SU-DHL-6 (cell line): ENCODE measurements at regions not wholly inside any gene's neighbourhood (a gene's known extent, or its start where the extent isn't known, plus 50 kb on each side); places are given as distances from the start of the nearest gene placed in this dataset.

Experiments
- H2AFZ ChIP-seq: fragments of 200-600 bp; sonication (generic); 2 replicates; pipeline ENCODE4 v1.6.1; 2014; ENCODE audit warnings: low read depth, mild to moderate bottlenecking, moderate library complexity, mixed read lengths, antibody characterized with exemption, low read length; ENCODE audit not compliant: severe bottlenecking
- H3F3A ChIP-seq: fragments of 200-600 bp; shearing (Covaris generic); 2 replicates; pipeline ENCODE4 v1.6.0; 2016; ENCODE audit warnings: antibody characterized with exemption, mild to moderate bottlenecking; ENCODE audit not compliant: insufficient read depth
- H3K27ac ChIP-seq: fragments of 200-600 bp; sonication (generic); 2 replicates; pipeline ENCODE4 v1.5.1; 2016; ENCODE audit warnings: low read depth, mild to moderate bottlenecking, low read length, moderate library complexity, mixed read lengths
- H3K27me3 ChIP-seq: fragments of 200-600 bp; sonication (generic), shearing (Covaris generic); 2 replicates; pipeline ENCODE4 v1.6.0; 2014; ENCODE audit warnings: mild to moderate bottlenecking, low read length
- H3K36me3 ChIP-seq: fragments of 200-600 bp; sonication (generic); 2 replicates; pipeline ENCODE4 v1.6.1; 2014; ENCODE audit warnings: mild to moderate bottlenecking, low read length, mixed read lengths
- H3K4me2 ChIP-seq: fragments of 300-600, 200-600 bp; shearing (Covaris generic), sonication (generic); 2 replicates; pipeline ENCODE4 v1.6.0; 2014; ENCODE audit warnings: low read length, low read depth, mild to moderate bottlenecking; ENCODE audit not compliant: poor library complexity, severe bottlenecking
- H3K4me3 ChIP-seq: fragments of 200-600 bp; sonication (generic); 2 replicates; pipeline ENCODE4 v1.5.1; 2014; ENCODE audit warnings: antibody characterized with exemption, low read length, mild to moderate bottlenecking, mixed read lengths; ENCODE audit not compliant: insufficient read depth, poor library complexity, severe bottlenecking
- H3K79me2 ChIP-seq: fragments of 200-600 bp; sonication (generic); 2 replicates; pipeline ENCODE4 v1.6.1; 2014; ENCODE audit warnings: mild to moderate bottlenecking, low read length, moderate library complexity; ENCODE audit not compliant: insufficient read depth
- H3K9ac ChIP-seq: fragments of 200-600 bp; sonication (generic); 2 replicates; pipeline ENCODE4 v1.7.0; 2014; ENCODE audit warnings: mild to moderate bottlenecking, low read length
- H3K9me2 ChIP-seq: fragments of 200-600 bp; sonication (generic); replicated peaks from 2 replicates; pipeline ENCODE4 v1.6.1; 2014; ENCODE audit warnings: low read length; ENCODE audit not compliant: insufficient read depth
- H3K9me3 ChIP-seq: fragments of 200-600 bp; sonication (generic); 2 replicates; pipeline ENCODE4 v1.6.1; 2014; ENCODE audit warnings: low read length, mixed read lengths; ENCODE audit not compliant: insufficient read depth
- H4K20me1 ChIP-seq: fragments of 200-600 bp; sonication (generic); 2 replicates; pipeline ENCODE4 v1.6.1; 2014; ENCODE audit warnings: low read depth, mild to moderate bottlenecking, antibody characterized with exemption, low read length, moderate library complexity, mixed read lengths
- EZH2phosphoT487 ChIP-seq: fragments of 200-600 bp; sonication (generic), shearing (Covaris generic); conservative IDR thresholded peaks from 2 replicates; pipeline ENCODE4 v1.6.1; 2018; ENCODE audit warnings: mild to moderate bottlenecking, antibody characterized with exemption, low read length, moderate library complexity, mixed read lengths
- TF ChIP-seq, protein P1 (sequence below): fragments of 200-600 bp; sonication (generic); IDR thresholded peaks from one replicate; pipeline ENCODE4 v1.5.1; 2017; ENCODE audit warnings: antibody characterized with exemption, mild to moderate bottlenecking, low read length, moderate library complexity; ENCODE audit not compliant: insufficient read depth, poor library complexity, severe bottlenecking

DNA sequence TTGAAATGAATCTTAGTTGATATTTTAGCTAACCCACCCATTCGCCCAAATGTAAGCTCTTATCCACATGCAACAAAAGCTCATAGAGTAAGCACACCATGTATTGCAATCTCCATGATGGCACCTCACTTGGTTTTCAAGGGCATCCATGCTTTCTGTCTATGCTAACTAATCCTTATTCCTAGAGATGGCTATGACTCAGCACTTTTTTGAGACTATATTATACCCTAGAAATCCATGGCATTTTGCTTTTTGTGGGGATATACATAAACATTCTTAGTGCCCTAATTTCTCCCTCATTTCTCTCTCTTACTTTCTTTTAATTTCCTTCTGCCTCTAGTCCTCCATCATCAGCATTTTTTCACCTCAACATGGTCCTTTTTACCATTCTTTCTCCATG, 168.5 kb upstream of the STT3B start:
- H4K20me1 ChIP-seq, result no peaks in the 10 kb centered on the region
- no peaks in the 10 kb centered on the region for H3K27me3 ChIP-seq
- no peak overlapping the region for H3K27ac ChIP-seq
- H3F3A ChIP-seq, result no peaks in the 10 kb centered on the region
- TF ChIP-seq, protein P1, sequence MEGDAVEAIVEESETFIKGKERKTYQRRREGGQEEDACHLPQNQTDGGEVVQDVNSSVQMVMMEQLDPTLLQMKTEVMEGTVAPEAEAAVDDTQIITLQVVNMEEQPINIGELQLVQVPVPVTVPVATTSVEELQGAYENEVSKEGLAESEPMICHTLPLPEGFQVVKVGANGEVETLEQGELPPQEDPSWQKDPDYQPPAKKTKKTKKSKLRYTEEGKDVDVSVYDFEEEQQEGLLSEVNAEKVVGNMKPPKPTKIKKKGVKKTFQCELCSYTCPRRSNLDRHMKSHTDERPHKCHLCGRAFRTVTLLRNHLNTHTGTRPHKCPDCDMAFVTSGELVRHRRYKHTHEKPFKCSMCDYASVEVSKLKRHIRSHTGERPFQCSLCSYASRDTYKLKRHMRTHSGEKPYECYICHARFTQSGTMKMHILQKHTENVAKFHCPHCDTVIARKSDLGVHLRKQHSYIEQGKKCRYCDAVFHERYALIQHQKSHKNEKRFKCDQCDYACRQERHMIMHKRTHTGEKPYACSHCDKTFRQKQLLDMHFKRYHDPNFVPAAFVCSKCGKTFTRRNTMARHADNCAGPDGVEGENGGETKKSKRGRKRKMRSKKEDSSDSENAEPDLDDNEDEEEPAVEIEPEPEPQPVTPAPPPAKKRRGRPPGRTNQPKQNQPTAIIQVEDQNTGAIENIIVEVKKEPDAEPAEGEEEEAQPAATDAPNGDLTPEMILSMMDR, result no peak
- no peak for TF ChIP-seq EZH2phosphoT487
- H3K9me3 ChIP-seq, result no peaks in the 10 kb centered on the region
- H3K79me2 ChIP-seq, result no peaks in the 10 kb centered on the region
- H2AFZ ChIP-seq, result no peak overlapping the region
- no peak overlapping the region for H3K9ac ChIP-seq
- no peaks in the 10 kb centered on the region for H3K36me3 ChIP-seq
- no peak overlapping the region for H3K4me2 ChIP-seq
- no peaks in the 10 kb centered on the region for H3K9me2 ChIP-seq
- no peak overlapping the region for H3K4me3 ChIP-seq

DNA sequence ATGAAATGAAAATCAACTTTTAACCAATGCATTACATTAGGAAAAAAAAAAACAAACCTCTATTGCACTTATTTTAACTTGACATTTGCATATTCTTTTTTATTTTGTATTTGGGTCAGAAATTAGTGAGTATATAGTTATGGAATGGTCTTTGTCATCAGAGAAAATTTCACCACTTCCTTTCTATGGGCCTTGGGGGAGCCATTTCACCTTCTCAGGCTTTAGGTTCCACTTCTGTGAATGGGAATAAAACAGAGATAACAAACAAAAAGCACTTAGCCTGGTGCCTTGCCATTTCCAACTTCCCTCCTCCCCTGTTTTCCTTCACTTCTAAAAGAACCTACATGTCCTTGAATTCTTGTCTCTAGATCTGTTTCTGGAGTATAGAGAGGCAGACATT, 168.0 kb upstream of the STT3B start:
- no peaks in the 10 kb centered on the region for H3F3A ChIP-seq
- no peaks in the 10 kb centered on the region for H4K20me1 ChIP-seq
- no peak overlapping the region for H3K4me3 ChIP-seq
- no peak overlapping the region for H3K9ac ChIP-seq
- H3K27me3 ChIP-seq, result no peaks in the 10 kb centered on the region
- no peak for TF ChIP-seq EZH2phosphoT487
- TF ChIP-seq, protein P1, result no peak
- H2AFZ ChIP-seq, result no peak overlapping the region
- H3K9me3 ChIP-seq, result no peaks in the 10 kb centered on the region
- H3K79me2 ChIP-seq, result no peaks in the 10 kb centered on the region
- no peak overlapping the region for H3K4me2 ChIP-seq
- H3K36me3 ChIP-seq, result no peaks in the 10 kb centered on the region
- H3K27ac ChIP-seq, result no peak overlapping the region
- no peaks in the 10 kb centered on the region for H3K9me2 ChIP-seq

DNA sequence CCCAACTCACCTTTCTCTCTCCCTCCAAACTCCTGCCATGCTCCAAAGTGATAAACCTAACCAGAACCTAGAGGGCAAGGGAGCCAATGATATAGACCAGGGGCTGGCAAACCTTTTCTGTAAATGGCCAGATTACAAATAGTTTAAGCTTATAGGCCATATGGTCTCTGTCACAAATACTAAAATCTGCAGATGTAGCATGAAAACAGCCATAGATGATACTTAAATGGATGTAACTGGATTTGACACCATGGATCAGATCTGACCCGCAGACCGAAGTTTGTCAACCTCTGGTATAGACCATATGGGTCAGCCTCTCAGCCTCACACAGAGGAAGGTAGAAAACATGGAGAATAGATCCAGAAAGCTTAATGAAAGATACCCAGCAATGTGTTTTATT, 165.2 kb upstream of the STT3B start:
- Histone ChIP-seq H3K9me3 (no peaks in the 10 kb centered on the region), H3K36me3 (no peaks in the 10 kb centered on the region), H2AFZ (no peak overlapping the region), H3K9me2 (no peaks in the 10 kb centered on the region), H3K4me3 (no peak overlapping the region), H3K27me3 (no peaks in the 10 kb centered on the region), H3K9ac (no peak overlapping the region), H3K27ac (no peak overlapping the region), H3K4me2 (no peak overlapping the region), H3K79me2 (no peaks in the 10 kb centered on the region), H3F3A (no peaks in the 10 kb centered on the region), H4K20me1 (no peaks in the 10 kb centered on the region)
- TF ChIP-seq, protein P1, result no peak
- no peak for TF ChIP-seq EZH2phosphoT487
